PC-9 (cell line): ENCODE measurements at regions not wholly inside any gene's neighbourhood (a gene's known extent, or its start where the extent isn't known, plus 50 kb on each side); places are given as distances from the start of the nearest gene placed in this dataset.

Source experiments
- EZH2 ChIP-seq: fragments of 200-600 bp; sonication (generic); IDR thresholded peaks from 2 replicates; pipeline ENCODE4 v1.8.0; 2017; ENCODE audit warnings: antibody characterized with exemption, low read depth
- TF ChIP-seq, protein P1 (sequence below): fragments of 200-600 bp; sonication (generic); conservative IDR thresholded peaks from 2 replicates; pipeline ENCODE4 v1.6.1; 2017; ENCODE audit warnings: mixed run types, antibody characterized with exemption, mild to moderate bottlenecking, moderate library complexity

DNA sequence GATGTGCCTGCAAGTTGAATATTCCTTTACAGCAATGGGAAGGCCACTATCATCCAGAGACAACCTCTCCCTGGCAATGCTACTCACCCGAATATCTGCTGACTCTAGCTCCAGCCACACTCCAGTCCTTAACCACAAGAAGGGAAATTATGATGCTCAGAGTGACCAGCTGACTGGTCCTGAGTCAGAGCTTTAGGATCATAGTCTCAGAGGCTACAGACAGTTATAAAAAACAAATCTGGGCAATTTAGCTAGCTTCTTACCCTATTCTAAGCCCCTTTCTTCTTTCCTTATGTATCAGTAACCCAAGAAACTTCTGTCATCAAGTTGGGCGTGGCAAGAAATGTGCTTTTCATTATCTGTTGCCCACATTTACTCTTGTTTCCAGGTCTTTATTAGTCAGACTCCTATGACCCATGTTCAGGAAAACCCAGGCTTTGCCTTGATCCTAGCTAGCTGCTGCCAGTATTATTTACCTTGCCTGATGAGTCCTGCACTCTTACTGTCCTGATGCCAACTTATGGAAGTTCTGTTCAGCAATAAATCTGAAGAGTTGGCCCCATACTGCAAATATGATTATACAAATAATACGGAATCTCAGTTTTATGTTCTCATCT lies 207.0 kb downstream of the TTLL7 start:
- TF ChIP-seq, protein P1, sequence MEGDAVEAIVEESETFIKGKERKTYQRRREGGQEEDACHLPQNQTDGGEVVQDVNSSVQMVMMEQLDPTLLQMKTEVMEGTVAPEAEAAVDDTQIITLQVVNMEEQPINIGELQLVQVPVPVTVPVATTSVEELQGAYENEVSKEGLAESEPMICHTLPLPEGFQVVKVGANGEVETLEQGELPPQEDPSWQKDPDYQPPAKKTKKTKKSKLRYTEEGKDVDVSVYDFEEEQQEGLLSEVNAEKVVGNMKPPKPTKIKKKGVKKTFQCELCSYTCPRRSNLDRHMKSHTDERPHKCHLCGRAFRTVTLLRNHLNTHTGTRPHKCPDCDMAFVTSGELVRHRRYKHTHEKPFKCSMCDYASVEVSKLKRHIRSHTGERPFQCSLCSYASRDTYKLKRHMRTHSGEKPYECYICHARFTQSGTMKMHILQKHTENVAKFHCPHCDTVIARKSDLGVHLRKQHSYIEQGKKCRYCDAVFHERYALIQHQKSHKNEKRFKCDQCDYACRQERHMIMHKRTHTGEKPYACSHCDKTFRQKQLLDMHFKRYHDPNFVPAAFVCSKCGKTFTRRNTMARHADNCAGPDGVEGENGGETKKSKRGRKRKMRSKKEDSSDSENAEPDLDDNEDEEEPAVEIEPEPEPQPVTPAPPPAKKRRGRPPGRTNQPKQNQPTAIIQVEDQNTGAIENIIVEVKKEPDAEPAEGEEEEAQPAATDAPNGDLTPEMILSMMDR, result no peak
- no peak for TF ChIP-seq EZH2
